Choroid plexus epithelial cell (primary cell): ENCODE measurements at regions not wholly inside any gene's neighbourhood (a gene's known extent, or its start where the extent isn't known, plus 50 kb on each side); places are given as distances from the start of the nearest gene placed in this dataset.
"Not testable (repeated sequence)": the region's sequence is repeated elsewhere in the genome, so short reads cannot be mapped to it uniquely, and the experiment has no call there.

ENCODE experiments used
- DNase-seq: peaks from one replicate; pipeline ENCODE4 v3.0.0-alpha.2; 2010; ENCODE audit warnings: low read depth
- H3K4me3 ChIP-seq: 2 replicates; pipeline ENCODE4 v1.5.1; 2011; ENCODE audit warnings: low read depth, mild to moderate bottlenecking, control low read depth, low read length, moderate library complexity
- CTCF ChIP-seq: conservative IDR thresholded peaks from 2 replicates; pipeline ENCODE4 v1.5.1; 2011; ENCODE audit warnings: low read depth, mild to moderate bottlenecking, control low read depth, inconsistent platforms, low read length, moderate library complexity

DNA sequence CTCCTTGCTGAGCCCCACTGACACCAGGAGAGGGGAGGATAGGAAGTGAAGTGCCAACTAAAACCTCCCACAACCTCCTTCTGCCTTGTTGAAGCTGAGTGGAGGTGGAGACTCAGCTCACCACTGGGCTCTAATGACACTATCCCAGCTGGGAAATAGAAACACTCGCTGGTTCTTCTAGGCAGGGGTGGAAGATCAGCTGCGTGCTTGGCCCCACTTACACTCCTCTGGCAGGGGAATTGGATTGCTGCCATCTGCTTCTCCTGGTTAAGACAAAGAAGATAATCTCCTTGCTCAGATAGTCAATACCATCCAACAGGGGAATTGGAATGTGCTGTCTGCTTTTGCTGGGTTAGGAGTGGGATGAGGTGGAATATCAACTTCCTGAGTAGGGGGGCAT, 392.5 kb downstream of the ZNF674 start:
- H3K4me3 ChIP-seq = no peak overlapping the region
- no peak for TF ChIP-seq CTCF
- DNase-seq = no peak

DNA sequence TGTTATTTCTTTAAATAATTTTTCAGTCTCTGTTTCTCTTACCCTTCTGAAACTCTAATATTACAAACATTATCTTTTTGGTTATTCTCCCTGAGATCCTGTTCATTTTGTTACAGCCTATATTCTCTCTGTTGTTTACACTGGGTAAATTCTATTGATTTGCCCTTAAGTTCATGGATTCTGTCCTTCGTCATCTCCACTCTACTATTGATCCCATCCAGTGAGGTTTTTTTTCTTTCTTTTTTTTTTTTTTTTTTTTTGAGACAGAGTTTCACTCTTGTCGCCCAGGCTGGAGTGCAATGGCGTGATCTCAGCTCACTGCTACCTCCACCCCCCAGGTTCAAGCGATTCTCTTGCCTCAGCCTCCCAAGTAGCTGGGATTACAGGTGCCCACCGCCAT, 393.9 kb downstream of the ZNF674 start:
- H3K4me3 ChIP-seq, DNase-seq: not testable (repeated sequence)

- no peak for DNase-seq
- TF ChIP-seq CTCF = no peak
- no peak overlapping the region for H3K4me3 ChIP-seq
Measured at GRCh38 chrX:46144566-46144965, 400.7 kb downstream of the ZNF674 start.

- H3K4me3 ChIP-seq = no peak overlapping the region
- DNase-seq = peak; percentile 1
- no peak for TF ChIP-seq CTCF
Measured at GRCh38 chrX:46140272-46140671, 404.9 kb downstream of the ZNF674 start.

- TF ChIP-seq CTCF = no peak
- no peak for DNase-seq
- no peak overlapping the region for H3K4me3 ChIP-seq
Measured at GRCh38 chrX:46130247-46130646, 415.0 kb downstream of the ZNF674 start.

- peak; percentile 1 for DNase-seq
- no peak overlapping the region for H3K4me3 ChIP-seq
- no peak for TF ChIP-seq CTCF
Measured at GRCh38 chrX:46125111-46125510, 420.1 kb downstream of the ZNF674 start.

DNA sequence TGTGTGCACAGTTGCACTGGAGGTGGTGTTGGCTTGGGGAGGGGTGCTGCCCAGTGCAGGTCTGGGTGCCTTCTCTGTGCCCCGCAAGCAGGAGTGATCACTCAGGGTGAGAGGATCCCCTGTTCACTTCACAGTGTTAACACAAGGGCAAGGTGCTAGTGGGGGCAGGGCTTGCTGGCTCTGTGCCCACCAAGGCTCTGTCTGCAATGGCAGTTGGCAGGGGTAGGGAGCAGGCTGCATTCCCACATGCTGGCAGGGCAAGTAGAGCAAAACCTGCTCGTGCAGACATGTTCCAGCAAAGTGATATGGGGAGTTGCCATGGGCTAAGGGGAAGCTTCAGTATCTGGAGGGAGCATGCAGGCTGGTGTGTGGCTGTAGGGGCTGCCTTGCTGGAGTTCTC, 428.0 kb downstream of the ZNF674 start:
- DNase-seq = no peak
- no peak overlapping the region for H3K4me3 ChIP-seq
- no peak for TF ChIP-seq CTCF

GRCh38 chrX:46087310-46087709, 457.9 kb downstream of the ZNF674 start:
- H3K4me3 ChIP-seq, DNase-seq: not testable (repeated sequence)

DNA sequence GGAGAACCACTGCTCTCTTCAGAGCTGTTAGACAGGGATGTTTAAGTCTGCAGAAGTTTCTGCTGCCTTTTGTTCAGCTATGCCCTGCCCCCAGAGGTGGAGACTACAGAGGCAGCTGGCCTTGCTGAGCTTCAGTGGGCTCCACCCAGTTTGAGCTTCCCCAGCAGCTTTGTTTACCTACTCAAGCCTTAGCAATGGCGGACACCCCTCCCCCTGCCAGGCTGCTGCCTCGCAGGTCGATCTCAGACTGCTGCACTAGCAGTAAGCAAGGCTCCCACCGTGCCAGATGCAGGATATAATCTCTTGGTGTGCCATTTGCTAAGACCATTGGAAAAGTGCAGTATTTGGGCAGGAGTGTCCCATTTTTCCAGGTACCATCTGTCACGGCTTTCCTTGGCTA, 465.1 kb downstream of the ZNF674 start:
- H3K4me3 ChIP-seq, DNase-seq: not testable (repeated sequence)
